Neutrophil (primary cell): ENCODE measurements at regions not wholly inside any gene's neighbourhood (a gene's known extent, or its start where the extent isn't known, plus 50 kb on each side); places are given as distances from the start of the nearest gene placed in this dataset.

Experiments
- H3K27ac ChIP-seq: fragments of 200-600 bp; sonication (generic); 2 replicates; pipeline ENCODE4 v1.5.1; 2016; ENCODE audit warnings: mild to moderate bottlenecking, moderate library complexity
- H3K27me3 ChIP-seq: fragments of 200-600 bp; sonication (generic); 2 replicates; pipeline ENCODE4 v1.6.0; 2016; ENCODE audit warnings: mild to moderate bottlenecking
- H3K36me3 ChIP-seq: fragments of 200-600 bp; sonication (generic); 2 replicates; pipeline ENCODE4 v1.5.1; 2017
- H3K4me1 ChIP-seq, 2 experiments: fragments of 200-600 bp in 1 of 2; sonication (generic) in 1 of 2; 1 replicate in 1 of 2; 2 replicates in 1 of 2; pipeline versions ENCODE4 v1.5.1 to v1.6.1; 2013 to 2016; ENCODE audit warnings: low read depth in 1 of 2, low read length in 1 of 2, mild to moderate bottlenecking in 1 of 2, moderate library complexity in 1 of 2; ENCODE audit not compliant: control insufficient read depth in 1 of 2, insufficient read depth in 1 of 2
- H3K4me3 ChIP-seq, 2 experiments: fragments of 200-600 bp in 1 of 2; sonication (generic) in 1 of 2; 1 replicate in 1 of 2; 2 replicates in 1 of 2; pipeline ENCODE4 v1.5.1; 2013 to 2016; ENCODE audit warnings: low read depth in 1 of 2, low read length in 1 of 2, mild to moderate bottlenecking in 1 of 2, moderate library complexity in 1 of 2
- H3K9me3 ChIP-seq: fragments of 200-600 bp; sonication (generic); 2 replicates; pipeline ENCODE4 v1.5.1; 2016
- TF ChIP-seq, protein P1 (sequence below): fragments of 200-600 bp; sonication (generic); IDR thresholded peaks from 2 replicates; pipeline ENCODE4 v1.5.1; 2016; ENCODE audit warnings: antibody characterized with exemption

DNA sequence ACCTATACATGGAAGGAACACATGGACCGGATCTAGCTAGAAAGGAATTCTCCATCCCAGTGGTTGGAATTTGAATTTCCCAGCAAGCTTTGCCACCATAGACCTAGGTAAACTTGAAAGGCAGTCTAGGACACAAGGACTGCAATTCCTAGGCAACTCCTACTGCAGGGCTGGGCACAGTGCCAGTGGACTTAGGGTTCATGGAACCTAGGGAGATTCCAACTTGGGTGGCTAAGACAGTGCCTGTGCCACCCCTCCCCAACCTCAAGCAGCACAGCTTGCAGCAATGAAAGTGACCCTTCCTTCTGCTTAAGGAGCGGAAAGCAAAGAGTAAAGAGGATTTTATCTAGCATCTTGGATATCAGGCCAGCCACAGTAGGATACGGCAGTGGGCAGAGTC is 663.3 kb downstream of the ELAVL2 start:
- TF ChIP-seq, protein P1, sequence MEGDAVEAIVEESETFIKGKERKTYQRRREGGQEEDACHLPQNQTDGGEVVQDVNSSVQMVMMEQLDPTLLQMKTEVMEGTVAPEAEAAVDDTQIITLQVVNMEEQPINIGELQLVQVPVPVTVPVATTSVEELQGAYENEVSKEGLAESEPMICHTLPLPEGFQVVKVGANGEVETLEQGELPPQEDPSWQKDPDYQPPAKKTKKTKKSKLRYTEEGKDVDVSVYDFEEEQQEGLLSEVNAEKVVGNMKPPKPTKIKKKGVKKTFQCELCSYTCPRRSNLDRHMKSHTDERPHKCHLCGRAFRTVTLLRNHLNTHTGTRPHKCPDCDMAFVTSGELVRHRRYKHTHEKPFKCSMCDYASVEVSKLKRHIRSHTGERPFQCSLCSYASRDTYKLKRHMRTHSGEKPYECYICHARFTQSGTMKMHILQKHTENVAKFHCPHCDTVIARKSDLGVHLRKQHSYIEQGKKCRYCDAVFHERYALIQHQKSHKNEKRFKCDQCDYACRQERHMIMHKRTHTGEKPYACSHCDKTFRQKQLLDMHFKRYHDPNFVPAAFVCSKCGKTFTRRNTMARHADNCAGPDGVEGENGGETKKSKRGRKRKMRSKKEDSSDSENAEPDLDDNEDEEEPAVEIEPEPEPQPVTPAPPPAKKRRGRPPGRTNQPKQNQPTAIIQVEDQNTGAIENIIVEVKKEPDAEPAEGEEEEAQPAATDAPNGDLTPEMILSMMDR, result no peak
- no peaks in the 10 kb centered on the region for H3K36me3 ChIP-seq
- no peak overlapping the region for H3K4me3 ChIP-seq
- no peaks in the 10 kb centered on the region for H3K27me3 ChIP-seq
- H3K4me1 ChIP-seq, result no peaks in the 10 kb centered on the region
- no peaks in the 10 kb centered on the region for H3K9me3 ChIP-seq
- no peak overlapping the region for H3K27ac ChIP-seq

DNA sequence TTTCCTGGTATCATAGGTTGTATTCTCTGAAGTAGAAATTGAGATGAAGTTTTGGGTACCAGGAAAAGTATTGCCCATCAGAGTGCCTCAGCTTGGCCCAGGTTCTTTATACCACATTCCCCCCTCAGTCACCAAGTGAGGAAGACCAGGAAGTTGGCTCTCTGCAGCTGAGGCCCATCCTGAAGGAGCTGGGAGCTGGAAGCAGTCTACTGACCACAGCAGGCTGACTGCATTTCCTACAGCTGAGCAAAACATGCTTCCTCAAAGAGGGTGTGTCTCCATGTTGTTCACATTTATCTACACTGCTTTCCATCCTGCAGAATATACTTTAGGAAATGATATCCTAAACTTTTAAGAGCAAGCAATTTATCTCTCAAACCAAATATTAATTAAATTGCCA is 654.6 kb downstream of the ELAVL2 start:
- H3K27me3 ChIP-seq, result no peaks in the 10 kb centered on the region
- no peaks in the 10 kb centered on the region for H3K4me1 ChIP-seq

DNA sequence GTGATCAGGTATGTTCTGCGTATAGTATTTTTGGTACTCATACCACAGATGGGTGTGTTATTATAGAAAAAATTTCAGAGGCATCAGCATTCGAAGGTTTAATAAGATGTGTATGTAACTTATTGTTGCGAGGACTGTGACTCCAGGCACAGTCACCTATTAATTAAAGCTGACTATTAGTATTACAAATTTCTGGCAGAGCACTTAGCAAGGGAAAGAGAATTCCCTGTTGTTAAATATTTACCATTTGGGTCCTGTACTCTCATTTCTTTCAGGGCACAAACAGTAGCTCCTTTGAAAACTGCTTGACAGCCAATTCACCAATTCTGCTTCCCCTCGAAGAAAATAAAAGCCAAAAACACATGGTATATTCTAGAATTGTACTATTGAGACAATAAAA is 653.8 kb downstream of the ELAVL2 start:
- no peaks in the 10 kb centered on the region for H3K9me3 ChIP-seq
- H3K4me1 ChIP-seq, result no peaks in the 10 kb centered on the region
- no peak overlapping the region for H3K27ac ChIP-seq
- no peaks in the 10 kb centered on the region for H3K27me3 ChIP-seq
- H3K36me3 ChIP-seq, result no peaks in the 10 kb centered on the region
- TF ChIP-seq, protein P1, result no peak
- H3K4me3 ChIP-seq, result no peak overlapping the region

More for the DNA sequence above, 654.6 kb downstream of the ELAVL2 start:
- H3K36me3 ChIP-seq, result no peaks in the 10 kb centered on the region
- TF ChIP-seq, protein P1, result no peak
- no peak overlapping the region for H3K4me3 ChIP-seq
- no peak overlapping the region for H3K27ac ChIP-seq
- no peaks in the 10 kb centered on the region for H3K9me3 ChIP-seq

DNA sequence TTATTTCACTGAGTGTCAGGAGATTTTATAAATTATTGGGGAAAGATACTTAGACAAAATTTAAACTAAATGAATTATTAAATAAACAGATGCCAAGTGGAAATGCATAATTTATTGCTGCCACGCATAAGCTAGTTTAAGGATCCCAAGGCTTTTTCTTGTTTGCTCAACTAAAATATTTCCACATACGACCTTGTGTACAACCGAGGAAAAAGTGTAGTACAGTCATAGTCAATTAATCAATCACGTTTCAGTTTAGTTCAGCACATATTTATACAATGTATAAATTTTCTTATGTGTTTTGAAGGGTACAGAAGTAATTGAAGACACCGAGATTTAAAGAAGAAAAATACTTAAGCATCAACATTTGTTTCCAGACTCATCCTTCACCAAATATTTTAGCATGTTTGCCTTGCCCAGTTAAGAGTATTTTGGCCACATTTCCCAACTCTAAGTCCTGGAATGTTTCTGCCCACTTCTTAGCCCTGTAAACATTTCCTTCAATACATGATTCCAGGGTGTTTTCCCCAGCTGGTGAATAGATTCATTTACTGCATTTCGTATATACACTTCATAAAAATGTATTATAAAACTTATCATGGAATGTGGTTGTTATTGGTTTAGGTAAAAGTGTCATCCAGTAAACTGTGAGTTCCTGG is 652.9 kb downstream of the ELAVL2 start:
- no peak overlapping the region for H3K4me3 ChIP-seq
- TF ChIP-seq, protein P1, result no peak

DNA sequence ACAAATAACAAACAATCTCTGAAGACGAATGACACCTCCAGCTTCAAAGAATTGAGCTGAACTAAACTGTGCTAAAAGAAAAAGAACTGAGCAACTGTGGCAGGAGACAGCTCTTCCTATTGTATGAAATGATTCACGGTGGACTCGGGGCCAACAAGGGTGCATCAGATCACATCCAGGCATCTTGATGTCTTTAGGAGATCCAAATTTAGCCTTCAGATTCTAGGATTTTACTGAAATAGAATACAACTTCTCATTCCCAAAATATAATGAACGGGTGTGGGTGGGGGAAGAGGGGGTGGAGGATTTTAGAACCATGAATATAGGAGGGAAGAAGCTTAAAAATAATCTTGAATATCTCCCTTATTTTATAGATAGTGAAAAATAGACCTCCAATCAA is 631.8 kb downstream of the ELAVL2 start:
- TF ChIP-seq, protein P1, result no peak
- Histone ChIP-seq H3K4me1 (no peaks in the 10 kb centered on the region), H3K27me3 (no peaks in the 10 kb centered on the region), H3K27ac (no peak overlapping the region), H3K36me3 (no peaks in the 10 kb centered on the region), H3K4me3 (no peak overlapping the region), H3K9me3 (no peaks in the 10 kb centered on the region)

More for the DNA sequence above, 652.9 kb downstream of the ELAVL2 start:
- no peak overlapping the region for H3K27ac ChIP-seq
- H3K36me3 ChIP-seq, result no peaks in the 10 kb centered on the region
- no peaks in the 10 kb centered on the region for H3K27me3 ChIP-seq
- no peaks in the 10 kb centered on the region for H3K4me1 ChIP-seq
- H3K9me3 ChIP-seq, result no peaks in the 10 kb centered on the region
